C4-2B (cell line): ENCODE measurements at regions not wholly inside any gene's neighbourhood (a gene's known extent, or its start where the extent isn't known, plus 50 kb on each side); places are given as distances from the start of the nearest gene placed in this dataset.

ENCODE experiments used
- H3K27ac ChIP-seq: fragments of 450-650 bp; 2 replicates; pipeline ENCODE4 v1.5.1; 2017
- ZFX ChIP-seq: fragments of 450-650 bp; IDR thresholded peaks from 2 replicates; pipeline ENCODE4 v1.6.1; 2017
- TF ChIP-seq, protein P1 (sequence below): fragments of 450-650 bp; conservative IDR thresholded peaks from 2 replicates; pipeline ENCODE4 v1.5.1; 2017; ENCODE audit warnings: mild to moderate bottlenecking

DNA sequence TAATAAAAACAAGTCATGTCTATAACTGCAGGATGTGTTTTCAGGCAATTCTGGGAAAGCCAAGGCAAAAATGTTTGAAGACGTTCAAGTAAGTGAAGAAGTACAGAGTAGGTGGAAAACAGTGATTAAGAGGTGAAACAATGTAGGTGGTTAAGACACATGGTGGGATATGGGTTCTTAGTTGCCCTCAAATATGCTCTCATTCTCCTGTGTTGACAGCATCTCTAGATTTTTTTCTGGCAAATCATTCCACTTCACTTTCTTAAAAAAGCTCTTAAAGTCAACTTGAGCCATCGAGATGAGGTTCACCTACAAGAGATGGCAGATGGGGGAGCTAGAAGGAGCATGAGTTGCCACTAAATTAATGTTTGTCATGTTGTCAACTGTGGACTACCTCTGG, 1041.0 kb upstream of the CNTN5 start:
- H3K27ac ChIP-seq: no peak overlapping the region

DNA sequence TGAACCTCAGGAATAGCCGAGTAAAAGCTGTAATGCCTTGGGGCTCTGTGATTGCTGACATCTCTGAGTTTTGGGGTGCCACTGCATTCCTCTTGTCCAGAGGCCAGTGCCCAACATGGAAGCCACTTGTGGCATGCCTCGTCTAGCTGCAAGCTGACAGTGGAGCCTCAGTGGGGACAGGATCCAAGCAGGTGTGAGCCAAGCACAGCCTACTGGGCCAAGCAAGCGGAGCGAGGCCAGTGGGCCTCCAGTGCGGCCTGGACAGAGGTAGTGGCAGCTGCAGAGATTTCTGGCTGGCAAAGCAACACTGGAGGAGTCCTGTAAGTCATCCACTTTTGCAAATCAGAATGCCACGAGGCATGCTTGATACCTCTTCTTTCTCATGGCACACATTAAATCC, 1038.2 kb upstream of the CNTN5 start:
- TF ChIP-seq, protein P1, sequence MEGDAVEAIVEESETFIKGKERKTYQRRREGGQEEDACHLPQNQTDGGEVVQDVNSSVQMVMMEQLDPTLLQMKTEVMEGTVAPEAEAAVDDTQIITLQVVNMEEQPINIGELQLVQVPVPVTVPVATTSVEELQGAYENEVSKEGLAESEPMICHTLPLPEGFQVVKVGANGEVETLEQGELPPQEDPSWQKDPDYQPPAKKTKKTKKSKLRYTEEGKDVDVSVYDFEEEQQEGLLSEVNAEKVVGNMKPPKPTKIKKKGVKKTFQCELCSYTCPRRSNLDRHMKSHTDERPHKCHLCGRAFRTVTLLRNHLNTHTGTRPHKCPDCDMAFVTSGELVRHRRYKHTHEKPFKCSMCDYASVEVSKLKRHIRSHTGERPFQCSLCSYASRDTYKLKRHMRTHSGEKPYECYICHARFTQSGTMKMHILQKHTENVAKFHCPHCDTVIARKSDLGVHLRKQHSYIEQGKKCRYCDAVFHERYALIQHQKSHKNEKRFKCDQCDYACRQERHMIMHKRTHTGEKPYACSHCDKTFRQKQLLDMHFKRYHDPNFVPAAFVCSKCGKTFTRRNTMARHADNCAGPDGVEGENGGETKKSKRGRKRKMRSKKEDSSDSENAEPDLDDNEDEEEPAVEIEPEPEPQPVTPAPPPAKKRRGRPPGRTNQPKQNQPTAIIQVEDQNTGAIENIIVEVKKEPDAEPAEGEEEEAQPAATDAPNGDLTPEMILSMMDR: no peak
- no peak for TF ChIP-seq ZFX
- H3K27ac ChIP-seq: no peak overlapping the region; the same call in 1 of the 2 replicates

More for the DNA sequence above, 1041.0 kb upstream of the CNTN5 start:
- no peak for TF ChIP-seq ZFX
- TF ChIP-seq, protein P1: no peak

DNA sequence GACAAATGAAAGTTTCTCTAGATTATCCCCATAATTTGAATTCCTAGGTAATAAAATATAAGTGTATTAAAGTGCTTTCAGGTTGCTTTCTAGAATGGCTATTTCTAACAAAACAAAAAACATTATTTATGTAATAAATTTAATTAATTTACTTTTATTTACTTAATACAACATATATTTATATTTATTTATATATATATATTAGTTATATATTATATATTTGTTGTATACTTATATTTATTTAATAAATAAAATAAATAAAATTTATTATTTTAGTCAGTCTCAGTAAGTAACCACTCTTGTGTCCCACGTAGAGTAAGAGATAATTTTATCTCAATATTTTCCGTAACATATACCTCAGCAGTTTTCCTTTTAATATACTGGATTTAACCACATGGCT, 1031.6 kb upstream of the CNTN5 start:
- H3K27ac ChIP-seq: no peak overlapping the region
- TF ChIP-seq, protein P1: no peak
- TF ChIP-seq ZFX: no peak

DNA sequence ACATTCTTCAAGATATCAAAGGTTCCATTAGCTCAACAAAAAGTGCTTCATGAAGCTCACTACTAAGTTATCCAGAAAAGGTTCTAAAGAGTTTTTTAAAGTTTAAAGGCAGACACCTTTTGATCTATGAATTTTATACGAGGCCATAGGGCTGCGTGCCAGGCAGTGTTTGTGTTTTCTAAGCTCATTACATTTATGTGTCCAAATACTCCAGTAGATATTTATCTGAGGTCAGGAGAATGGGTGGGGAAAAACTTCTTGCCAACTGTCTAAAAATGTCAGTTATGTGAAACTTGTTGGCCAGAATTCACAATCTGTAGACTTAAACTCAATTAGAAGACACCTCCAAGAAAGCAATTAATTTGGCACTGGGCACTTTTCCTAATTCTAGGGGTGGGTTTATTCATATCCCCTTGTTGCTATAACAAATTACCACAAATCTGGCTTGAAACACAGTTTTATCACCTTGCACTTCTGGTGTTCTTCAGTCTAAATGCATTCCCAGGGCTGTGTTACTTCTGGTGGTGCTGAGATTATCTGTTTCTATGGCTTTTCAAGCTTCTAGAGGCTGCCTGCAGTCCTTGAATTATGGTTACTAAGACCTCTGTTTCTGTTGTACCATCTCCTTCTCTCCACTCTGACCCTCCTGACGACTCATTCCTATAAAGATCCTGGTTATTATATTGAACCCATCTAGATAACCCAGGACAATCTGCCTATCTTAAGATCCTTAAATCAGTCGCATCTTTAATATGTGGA, 1030.4 kb upstream of the CNTN5 start:
- TF ChIP-seq ZFX: no peak
- TF ChIP-seq, protein P1: no peak
- H3K27ac ChIP-seq: no peak overlapping the region

DNA sequence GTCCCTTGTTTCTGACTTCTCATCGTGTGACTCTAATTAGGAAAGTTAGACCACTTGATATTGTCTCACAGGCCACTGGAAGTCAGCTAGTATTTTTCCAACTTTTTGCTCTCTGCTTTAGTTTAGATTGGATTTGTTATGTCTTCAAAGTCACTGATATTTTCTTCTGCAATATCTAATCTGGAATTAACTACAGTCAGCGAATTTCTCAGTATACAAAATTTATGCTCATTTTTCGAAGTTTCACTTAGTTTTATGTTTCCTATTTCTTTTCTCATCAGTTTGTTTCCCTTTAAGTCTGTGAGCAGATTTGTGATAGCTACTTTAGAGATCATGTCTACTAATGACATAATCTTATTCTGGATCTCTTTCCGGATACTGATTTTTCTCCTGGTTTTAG, 1027.2 kb upstream of the CNTN5 start:
- no peak for TF ChIP-seq ZFX

DNA sequence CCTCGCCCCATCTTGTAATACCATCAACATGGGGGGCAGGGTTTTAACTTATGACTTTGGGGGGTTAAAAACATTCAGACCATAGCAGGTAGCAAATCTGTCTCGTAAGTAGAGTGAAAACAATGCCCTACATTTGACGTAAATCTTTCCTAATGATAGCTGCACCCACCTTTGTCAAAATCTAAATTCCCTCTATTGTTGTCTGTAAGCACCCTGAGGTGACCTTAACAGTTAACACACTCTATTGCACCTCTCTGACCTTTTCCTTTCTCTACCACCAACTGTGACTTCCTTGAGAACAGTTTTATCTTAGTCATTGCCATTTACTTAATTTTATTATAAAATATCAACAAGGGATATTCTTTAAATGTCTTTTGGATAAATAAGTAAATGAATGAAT, 1024.9 kb upstream of the CNTN5 start:
- no peak for TF ChIP-seq ZFX
- TF ChIP-seq, protein P1: no peak
- no peak overlapping the region for H3K27ac ChIP-seq

More for the DNA sequence above, 1027.2 kb upstream of the CNTN5 start:
- H3K27ac ChIP-seq: no peak overlapping the region; the same call in 1 of the 2 replicates

DNA sequence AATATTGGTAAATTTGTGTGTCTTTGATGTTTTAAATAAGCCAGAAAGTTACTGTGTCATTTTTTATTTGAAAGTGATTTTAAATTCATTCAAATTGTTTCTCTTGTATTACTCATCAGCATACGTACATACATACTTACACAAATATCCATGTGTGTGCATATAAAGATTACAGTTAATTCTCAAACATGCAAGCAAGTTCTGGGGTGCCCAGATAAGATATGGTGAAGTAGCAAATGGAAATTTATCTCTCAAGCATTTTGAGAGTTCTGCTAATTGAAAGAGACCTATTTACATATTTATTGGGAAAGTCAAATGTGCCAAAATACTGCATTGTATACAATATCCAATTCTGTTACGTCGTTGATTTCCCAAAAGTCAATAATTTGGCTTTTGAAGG, 1024.0 kb upstream of the CNTN5 start:
- TF ChIP-seq ZFX: no peak
- TF ChIP-seq, protein P1: no peak
- H3K27ac ChIP-seq: no peak overlapping the region
